HG03558 (cell line): ENCODE measurements at regions not wholly inside any gene's neighbourhood (a gene's known extent, or its start where the extent isn't known, plus 50 kb on each side); places are given as distances from the start of the nearest gene placed in this dataset.
"Not testable (repeated sequence)": the region's sequence is repeated elsewhere in the genome, so short reads cannot be mapped to it uniquely, and the experiment has no call there.

Experiments
- ATAC-seq: cut with Tn5 transposase; IDR thresholded peaks from one replicate; pipeline ENCODE4 v1.9.1; 2021; ENCODE audit warnings: moderate number of reproducible peaks; ENCODE audit not compliant: unreplicated experiment; ENCODE audit errors: extremely low read depth

- no peak for ATAC-seq
Measured at GRCh38 chr7:49643321-49643720, 130.1 kb upstream of the VWC2 start.

- no peak for ATAC-seq
Measured at GRCh38 chr7:49643736-49644135, 129.7 kb upstream of the VWC2 start.

GRCh38 chr7:49644396-49645166 is 128.9 kb upstream of the VWC2 start:
- ATAC-seq = no peak

GRCh38 chr7:49645296-49645695 is 128.1 kb upstream of the VWC2 start:
- ATAC-seq = no peak

GRCh38 chr7:49660170-49660783 is 113.2 kb upstream of the VWC2 start:
- ATAC-seq = no peak

GRCh38 chr7:49660976-49661375 is 112.5 kb upstream of the VWC2 start:
- no peak for ATAC-seq

GRCh38 chr7:49665963-49666362 is 107.5 kb upstream of the VWC2 start:
- not testable (repeated sequence) for ATAC-seq

- no peak for ATAC-seq
Measured at GRCh38 chr7:49666764-49667163, 106.7 kb upstream of the VWC2 start.

- no peak for ATAC-seq
Measured at GRCh38 chr7:49669285-49669684, 104.2 kb upstream of the VWC2 start.

- ATAC-seq = no peak
Measured at GRCh38 chr7:49669692-49670260, 103.7 kb upstream of the VWC2 start.

GRCh38 chr7:49670991-49671390 is 102.4 kb upstream of the VWC2 start:
- ATAC-seq = no peak

- no peak for ATAC-seq
Measured at GRCh38 chr7:49692516-49692915, 80.9 kb upstream of the VWC2 start.

GRCh38 chr7:49695971-49696370 is 77.5 kb upstream of the VWC2 start:
- no peak for ATAC-seq

GRCh38 chr7:49700841-49701240 is 72.6 kb upstream of the VWC2 start:
- no peak for ATAC-seq

GRCh38 chr7:49702099-49702498 is 71.3 kb upstream of the VWC2 start:
- ATAC-seq = no peak

- no peak for ATAC-seq
Measured at GRCh38 chr7:49703337-49703736, 70.1 kb upstream of the VWC2 start.

GRCh38 chr7:49703881-49704280 is 69.6 kb upstream of the VWC2 start:
- no peak for ATAC-seq

GRCh38 chr7:49706106-49706505 is 67.3 kb upstream of the VWC2 start:
- ATAC-seq = no peak

- ATAC-seq = no peak
Measured at GRCh38 chr7:49707891-49708290, 65.5 kb upstream of the VWC2 start.

- ATAC-seq = no peak
Measured at GRCh38 chr7:49708590-49708989, 64.8 kb upstream of the VWC2 start.

GRCh38 chr7:49711072-49711723 is 62.2 kb upstream of the VWC2 start:
- not testable (repeated sequence) for ATAC-seq
